Fibroblast of gingiva (primary cell): ENCODE measurements at regions not wholly inside any gene's neighbourhood (a gene's known extent, or its start where the extent isn't known, plus 50 kb on each side); places are given as distances from the start of the nearest gene placed in this dataset.

ENCODE experiments used
- DNase-seq: peaks from one replicate; pipeline ENCODE4 v3.0.0-alpha.2; 2011; ENCODE audit warnings: low read depth

DNA sequence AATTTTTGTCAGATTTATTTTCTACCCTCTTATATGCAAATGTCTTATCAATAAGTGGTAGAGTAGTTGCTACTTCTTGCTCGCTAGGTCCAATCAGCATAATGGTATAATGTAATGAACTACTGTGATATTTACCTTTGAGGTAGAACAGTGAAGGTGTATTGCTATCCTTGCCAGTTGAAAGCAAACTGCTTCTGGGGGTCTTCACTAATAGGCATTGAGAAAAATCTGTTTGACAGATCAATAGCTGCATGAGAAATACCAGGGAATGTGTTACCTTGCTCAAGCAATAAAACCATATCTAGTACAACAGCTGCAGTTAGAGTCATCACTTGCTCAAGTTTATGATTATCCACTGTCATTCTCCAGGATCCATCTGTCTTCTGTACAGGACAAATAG, 50.1 kb upstream of the EFEMP1 start:
- no peak for DNase-seq

DNA sequence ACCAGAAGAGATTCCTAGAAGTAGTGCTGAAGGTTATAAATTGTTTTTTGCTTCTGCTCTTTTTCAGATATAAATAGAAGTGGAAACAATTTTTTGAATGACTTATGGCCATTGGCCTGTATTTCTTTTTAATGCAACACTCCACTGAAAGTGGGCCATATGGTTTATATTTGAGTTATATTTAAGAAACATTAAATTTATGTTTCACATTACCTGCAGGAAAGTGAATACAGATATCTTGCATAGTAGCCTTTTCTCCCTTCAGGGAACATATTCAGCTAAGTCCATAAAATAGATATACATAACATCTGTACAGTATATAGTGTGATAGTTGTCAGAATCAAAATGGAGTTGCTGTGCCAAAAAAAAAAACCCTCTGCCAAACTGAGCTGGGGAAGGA, 53.1 kb upstream of the EFEMP1 start:
- no peak for DNase-seq

- DNase-seq = no peak
These were observed 61.8 kb upstream of the EFEMP1 start for GRCh38 chr2:55985406-55985805.

GRCh38 chr2:55986001-55986400, 62.4 kb upstream of the EFEMP1 start:
- no peak for DNase-seq

DNA sequence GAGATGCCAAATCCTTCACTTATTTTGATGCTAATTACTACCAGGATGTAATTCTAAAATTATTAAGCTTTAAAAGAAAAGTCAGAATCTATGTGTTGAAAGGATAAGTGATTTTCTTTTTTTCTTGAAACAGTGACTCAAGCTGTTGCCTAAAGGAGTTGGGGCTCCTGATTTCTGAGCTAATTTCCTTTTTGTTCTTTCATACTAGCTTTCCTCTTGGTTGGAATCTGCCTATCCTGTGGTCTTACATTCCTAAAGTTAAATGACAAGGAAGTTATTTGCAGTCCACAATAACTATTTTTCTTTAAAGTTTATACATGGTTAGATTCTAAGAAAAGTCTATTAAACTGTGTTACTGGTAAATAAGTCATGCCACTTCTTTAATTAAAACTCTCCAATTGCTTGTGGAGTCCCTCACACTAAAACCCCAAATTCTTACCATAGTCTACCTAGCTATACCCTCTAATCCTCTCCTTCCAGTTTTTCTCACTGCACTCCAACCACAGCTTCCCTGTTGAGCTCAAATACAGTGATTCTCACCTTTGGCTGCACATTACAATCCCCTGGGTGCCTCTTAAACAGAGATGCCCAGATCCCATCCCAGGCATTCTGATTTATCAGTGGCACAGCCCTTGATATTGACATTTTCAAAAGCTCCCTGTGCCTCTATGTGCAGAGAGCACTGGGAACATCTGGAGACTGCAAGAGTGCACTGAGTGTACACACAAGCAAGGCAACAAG, 63.3 kb upstream of the EFEMP1 start:
- DNase-seq = no peak

- no peak for DNase-seq
These were observed 65.8 kb upstream of the EFEMP1 start for GRCh38 chr2:55989405-55989804.

GRCh38 chr2:55992455-55992854, 68.9 kb upstream of the EFEMP1 start:
- peak; percentile 87 for DNase-seq

DNA sequence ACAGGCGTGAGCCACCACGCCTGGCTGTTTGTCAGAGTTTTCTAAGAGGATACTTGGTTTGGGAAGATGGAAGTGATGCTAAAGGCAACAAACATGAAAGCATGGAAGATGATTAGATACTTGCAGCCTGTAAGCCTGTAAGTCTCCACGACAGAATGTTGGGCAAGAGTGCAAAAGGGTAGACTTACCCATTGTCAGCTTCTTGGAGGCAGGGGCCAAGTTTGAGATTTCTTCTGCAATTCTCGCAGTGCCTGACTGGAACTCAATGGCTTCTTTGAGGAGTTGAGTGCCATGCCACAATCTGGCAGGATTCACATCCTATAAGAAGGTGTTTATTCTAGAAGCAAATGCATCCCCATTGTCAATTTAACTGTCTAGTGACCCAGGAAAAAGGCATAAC, 70.1 kb upstream of the EFEMP1 start:
- DNase-seq = no peak

DNA sequence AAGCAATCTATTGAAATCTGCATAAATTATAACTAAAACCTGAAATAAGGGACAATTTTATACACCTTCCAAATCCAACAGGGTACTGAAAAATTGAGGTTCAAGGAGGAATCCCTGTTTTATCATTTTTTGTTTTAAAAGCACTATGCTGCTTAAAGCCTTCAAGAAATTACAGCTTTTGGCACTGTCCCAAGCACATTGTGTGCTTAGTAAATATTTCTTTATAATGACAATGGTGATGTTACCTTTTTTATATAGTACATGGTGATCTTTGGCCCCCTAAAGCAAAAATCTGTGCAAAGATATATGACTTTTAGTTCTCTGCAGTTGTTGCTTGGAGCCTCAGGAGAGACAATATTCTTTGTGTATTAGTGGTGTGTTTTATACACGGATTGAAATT, 71.6 kb upstream of the EFEMP1 start:
- no peak for DNase-seq

DNA sequence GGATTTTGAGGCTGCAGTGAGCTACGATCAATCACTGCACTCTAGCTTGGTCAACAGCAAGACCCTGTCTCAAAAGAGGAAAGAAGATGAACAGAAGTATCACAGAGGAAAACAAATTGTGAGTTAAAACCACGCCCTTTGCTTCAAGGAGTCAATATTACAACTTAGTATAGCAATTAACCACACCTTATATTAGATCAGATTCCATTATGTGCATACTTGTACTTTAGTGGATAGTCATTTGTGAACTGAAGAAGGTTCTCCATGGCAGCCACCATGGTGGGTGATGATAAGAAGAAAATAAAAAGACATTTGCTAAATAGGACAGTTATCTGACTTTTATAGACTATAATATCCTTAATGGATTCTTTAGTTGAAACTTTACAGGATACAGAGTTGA, 72.3 kb upstream of the EFEMP1 start:
- no peak for DNase-seq

DNA sequence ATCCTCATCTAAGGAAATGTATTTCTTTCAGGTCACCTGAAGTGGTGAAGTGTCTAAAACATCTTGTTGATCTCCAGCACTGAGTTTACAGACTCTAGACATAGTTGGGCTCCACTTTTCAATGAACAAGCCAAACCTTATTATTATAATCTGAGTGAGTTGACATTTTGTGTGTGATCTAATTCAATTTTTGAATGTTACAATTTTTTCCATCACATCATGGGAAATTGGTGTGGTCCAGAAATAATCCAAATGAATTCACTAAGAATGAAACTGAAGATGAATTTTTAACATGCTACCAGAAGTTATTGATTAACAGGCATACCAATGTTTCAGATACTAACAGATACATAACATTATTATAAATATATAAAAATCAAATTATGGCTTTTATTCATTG, 75.6 kb upstream of the EFEMP1 start:
- DNase-seq = no peak

DNA sequence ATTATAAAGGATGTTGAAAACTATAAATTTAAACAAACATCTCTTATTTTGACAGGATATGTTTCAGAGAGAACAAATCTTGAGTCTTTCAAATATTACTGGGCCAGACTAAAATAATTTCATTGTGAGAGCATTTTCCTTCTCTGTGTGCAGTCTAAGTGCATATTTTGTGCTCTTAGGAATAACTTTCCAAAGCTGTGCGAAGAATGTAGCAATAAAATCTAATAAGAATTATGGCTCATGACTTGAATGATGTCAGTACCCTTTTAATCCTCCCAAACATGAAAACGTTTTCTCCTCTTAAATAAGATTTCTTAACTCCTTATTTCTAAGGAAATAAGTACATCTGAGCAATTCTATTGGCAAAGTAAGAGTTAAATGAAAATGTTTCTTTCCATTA, 76.2 kb upstream of the EFEMP1 start:
- DNase-seq = no peak

- DNase-seq = no peak
These were observed 78.4 kb upstream of the EFEMP1 start for GRCh38 chr2:56001947-56002346.

- DNase-seq = peak; percentile 75
These were observed 85.3 kb upstream of the EFEMP1 start for GRCh38 chr2:56008661-56009431.

GRCh38 chr2:56009758-56010458, 86.3 kb upstream of the EFEMP1 start:
- DNase-seq = peak; percentile 47

- no peak for DNase-seq
These were observed 88.0 kb upstream of the EFEMP1 start for GRCh38 chr2:56011624-56012023.

- no peak for DNase-seq
These were observed 88.7 kb upstream of the EFEMP1 start for GRCh38 chr2:56012221-56012765.

GRCh38 chr2:56013475-56013874, 89.9 kb upstream of the EFEMP1 start:
- no peak for DNase-seq

- DNase-seq = no peak
These were observed 90.6 kb upstream of the EFEMP1 start for GRCh38 chr2:56014046-56014730.

DNA sequence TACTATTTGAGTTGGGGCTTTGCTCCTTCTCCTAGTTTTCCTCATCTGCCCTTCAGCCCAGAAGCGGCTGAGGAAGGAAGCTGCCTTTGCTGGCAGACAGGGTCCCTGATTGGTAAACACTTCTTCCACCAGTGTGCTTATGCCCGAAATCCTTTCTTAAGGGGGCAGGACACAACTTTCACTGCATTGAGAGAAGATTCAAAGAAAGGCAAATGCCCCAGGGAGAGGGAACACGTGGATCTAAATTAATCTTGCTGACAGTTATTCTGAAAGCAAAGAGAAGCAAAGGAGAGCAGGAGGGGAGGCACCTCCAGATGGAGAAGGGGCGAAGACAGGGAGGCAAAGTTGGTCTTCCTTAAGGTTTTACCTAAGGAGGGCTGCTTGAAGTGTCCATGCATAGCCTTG, 92.1 kb upstream of the EFEMP1 start:
- no peak for DNase-seq

DNA sequence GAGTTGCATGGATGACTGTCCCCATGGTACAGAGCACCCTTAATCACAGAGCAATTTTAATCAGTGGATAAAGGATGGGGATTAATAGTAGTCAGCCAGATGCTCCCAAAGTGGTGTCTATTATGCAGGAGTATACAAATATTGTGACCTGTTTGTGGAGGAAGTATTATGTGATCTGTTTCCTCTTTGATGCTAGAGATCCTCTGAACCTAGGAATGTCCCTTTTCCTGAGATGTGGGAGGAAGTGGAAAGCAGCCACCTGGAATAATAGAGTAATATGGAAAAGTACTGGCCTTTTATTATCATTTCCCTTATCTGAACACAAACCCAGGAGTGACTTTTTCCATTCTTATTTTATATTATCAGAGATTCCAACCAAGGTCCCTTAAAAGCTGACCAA, 94.2 kb upstream of the EFEMP1 start:
- DNase-seq = no peak

DNA sequence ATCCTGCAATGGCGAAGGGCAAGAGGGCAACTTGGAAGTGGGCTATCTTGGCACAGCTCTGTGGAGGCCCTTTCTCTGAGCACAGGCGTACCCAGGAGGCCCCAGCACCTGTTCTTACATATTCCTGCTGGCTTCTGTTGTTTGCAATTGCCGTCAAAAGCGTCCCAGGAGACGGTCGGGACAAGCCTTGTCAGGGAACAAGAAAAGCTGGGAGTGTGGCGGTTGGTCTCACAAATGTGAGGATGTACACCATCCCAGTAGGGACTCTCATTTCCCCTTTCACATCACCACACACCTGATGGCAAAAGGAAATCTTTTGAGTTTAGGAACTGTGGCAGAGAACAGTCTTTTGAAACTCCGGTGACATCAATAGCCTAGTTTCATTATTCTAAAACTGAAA, 94.7 kb upstream of the EFEMP1 start:
- no peak for DNase-seq
